Right lobe of liver (tissue), 6 donors: ENCODE measurements at regions not wholly inside any gene's neighbourhood (a gene's known extent, or its start where the extent isn't known, plus 50 kb on each side); places are given as distances from the start of the nearest gene placed in this dataset.

Source experiments
- ATAC-seq, 4 donors: fragments of 200-7000 bp; cut with Tn5 transposase; one replicate each; pipeline ENCODE4 v1.9.1; 2020; ENCODE audit warnings: mild to moderate bottlenecking in 4 of 4, moderate library complexity in 4 of 4
- DNase-seq, 3 donors: peaks; one replicate each; pipeline ENCODE4 v3.0.0-alpha.2; 2020
- H3K27ac ChIP-seq, 3 donors: fragments of 200-600 bp; one replicate each; pipeline ENCODE4 v1.8.0; 2022
- H3K27me3 ChIP-seq, 2 donors: fragments of 200-600 bp; one replicate each; pipeline ENCODE4 v1.8.0; 2022
- H3K36me3 ChIP-seq, 4 donors: fragments of 200-600 bp; sonication (generic) in 1 of 4; one replicate each; pipeline versions ENCODE4 v1.5.1 to v1.8.0; 2017 to 2022; ENCODE audit warnings: control low read depth in 1 of 4
- H3K4me1 ChIP-seq, 4 donors: fragments of 200-600 bp; sonication (generic) in 1 of 4; one replicate each; pipeline versions ENCODE4 v1.5.1 to v1.8.0; 2017 to 2022; ENCODE audit warnings: control low read depth in 1 of 4
- H3K4me3 ChIP-seq, 3 donors: fragments of 200-600 bp; one replicate each; pipeline ENCODE4 v1.8.0; 2022
- H3K9me3 ChIP-seq, 4 donors: fragments of 200-600 bp; sonication (generic) in 1 of 4; one replicate each; pipeline versions ENCODE4 v1.5.1 to v1.8.0; 2017 to 2022; ENCODE audit warnings: control low read depth in 1 of 4
- POLR2A ChIP-seq: fragments of 450-650 bp; IDR thresholded peaks from one replicate; pipeline ENCODE4 v1.6.1; 2017; ENCODE audit warnings: antibody characterized with exemption, mild to moderate bottlenecking
- WGBS: methylation state at CpG from one replicate; pipeline ENCODE4 v1.1.6; 2018; ENCODE audit warnings: low coverage, low lambda C conversion rate; ENCODE audit not compliant: insufficient coverage; ENCODE audit errors: missing lambda C conversion rate; 5-methylcytosine and 5-hydroxymethylcytosine counted together
- intact Hi-C, 2 donors: fragments of 100-400 bp; cut with DNase I; formaldehyde crosslinking; loops; one replicate each; pipeline versions ENCODE4 v1.11.2 to v1.14.1; 2022
- TF ChIP-seq, protein P1 (sequence below), 4 donors: fragments of 200-600 bp in 3 of 4; fragments of 450-650 bp in 1 of 4; IDR thresholded peaks; one replicate each; pipeline versions ENCODE4 v1.5.1 to v1.8.0; 2016 to 2022; ENCODE audit warnings: antibody characterized with exemption in 4 of 4, mild to moderate bottlenecking in 2 of 4
- donor health status: DM: no; HTN: yes; CAD: no.
- donor health status: DM: no; HTN: no; CAD: no.
- donor health status: DM: no; HTN: no; CAD: no.
- donor health status: DM: no; HTN: yes; CAD: no.
- donor health status: DM: no; HTN: yes; CAD: no.

DNA sequence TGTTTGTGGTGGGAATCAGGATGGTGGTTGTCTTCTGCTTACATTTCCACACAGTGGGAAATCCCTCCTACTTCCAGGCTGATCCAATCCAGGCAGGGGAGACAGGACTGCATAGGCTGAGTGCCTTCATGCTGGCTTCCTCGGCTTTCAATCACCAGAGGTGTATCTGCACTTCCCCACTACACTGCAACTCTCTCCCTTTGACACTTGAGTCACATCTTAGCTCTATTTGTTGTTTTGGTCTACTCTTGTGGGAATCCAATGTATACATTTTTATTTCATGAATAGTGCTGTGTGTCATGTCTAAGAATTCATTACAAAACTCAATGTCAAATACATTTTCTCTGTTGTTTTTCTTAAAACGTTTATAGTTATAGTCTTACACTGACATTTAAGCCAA is 735.6 kb downstream of the XPNPEP1 start:
- intact Hi-C loops = no loop called here
- DNase-seq = no peak
- no peak overlapping the region for H3K27ac ChIP-seq
- no peak for TF ChIP-seq POLR2A
- TF ChIP-seq, protein P1, sequence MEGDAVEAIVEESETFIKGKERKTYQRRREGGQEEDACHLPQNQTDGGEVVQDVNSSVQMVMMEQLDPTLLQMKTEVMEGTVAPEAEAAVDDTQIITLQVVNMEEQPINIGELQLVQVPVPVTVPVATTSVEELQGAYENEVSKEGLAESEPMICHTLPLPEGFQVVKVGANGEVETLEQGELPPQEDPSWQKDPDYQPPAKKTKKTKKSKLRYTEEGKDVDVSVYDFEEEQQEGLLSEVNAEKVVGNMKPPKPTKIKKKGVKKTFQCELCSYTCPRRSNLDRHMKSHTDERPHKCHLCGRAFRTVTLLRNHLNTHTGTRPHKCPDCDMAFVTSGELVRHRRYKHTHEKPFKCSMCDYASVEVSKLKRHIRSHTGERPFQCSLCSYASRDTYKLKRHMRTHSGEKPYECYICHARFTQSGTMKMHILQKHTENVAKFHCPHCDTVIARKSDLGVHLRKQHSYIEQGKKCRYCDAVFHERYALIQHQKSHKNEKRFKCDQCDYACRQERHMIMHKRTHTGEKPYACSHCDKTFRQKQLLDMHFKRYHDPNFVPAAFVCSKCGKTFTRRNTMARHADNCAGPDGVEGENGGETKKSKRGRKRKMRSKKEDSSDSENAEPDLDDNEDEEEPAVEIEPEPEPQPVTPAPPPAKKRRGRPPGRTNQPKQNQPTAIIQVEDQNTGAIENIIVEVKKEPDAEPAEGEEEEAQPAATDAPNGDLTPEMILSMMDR (IDR thresholded peaks at IDR 0.05) = no peak
- H3K27me3 ChIP-seq = no peaks in the 10 kb centered on the region
- peaks cover 0 to 8% (median 0%) of the 10 kb centered on the region in 4 donors for H3K9me3 ChIP-seq
- no peak for ATAC-seq
- no peak overlapping the region for H3K4me3 ChIP-seq
- WGBS = 5% methylated on average over 2 of the region's 2 CpGs
- H3K36me3 ChIP-seq = no peaks in the 10 kb centered on the region
- H3K4me1 ChIP-seq = no peaks in the 10 kb centered on the region

DNA sequence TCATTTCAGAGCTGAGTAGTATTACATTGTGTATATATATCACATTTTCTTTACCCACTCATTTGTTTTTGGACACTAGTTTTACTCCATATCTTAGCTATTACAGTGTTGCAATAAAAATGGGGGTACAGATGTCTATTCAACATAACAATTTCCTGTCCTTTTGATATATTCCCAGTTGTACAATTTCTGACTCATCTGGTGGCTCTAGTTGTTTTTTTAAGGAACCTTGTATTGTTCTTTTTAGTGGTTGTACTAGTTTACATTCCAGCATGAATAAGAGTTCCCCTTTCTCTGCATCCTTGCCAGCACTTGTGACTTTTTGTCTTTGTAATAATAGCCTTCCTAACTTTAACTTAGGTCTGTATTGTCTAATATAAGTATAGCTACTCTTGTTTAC is 739.9 kb downstream of the XPNPEP1 start:
- DNase-seq = no peak
- Histone ChIP-seq H3K27me3 (no peaks in the 10 kb centered on the region), H3K4me1 (no peaks in the 10 kb centered on the region), H3K36me3 (no peaks in the 10 kb centered on the region), H3K4me3 (no peak overlapping the region), H3K9me3 (peaks cover 0 to 2% (median 0%) of the 10 kb centered on the region in 4 donors), H3K27ac (no peak overlapping the region)
- TF ChIP-seq, protein P1 (IDR thresholded peaks at IDR 0.05) = no peak
- no peak for TF ChIP-seq POLR2A
- ATAC-seq = no peak
- intact Hi-C loops = no loop called here

DNA sequence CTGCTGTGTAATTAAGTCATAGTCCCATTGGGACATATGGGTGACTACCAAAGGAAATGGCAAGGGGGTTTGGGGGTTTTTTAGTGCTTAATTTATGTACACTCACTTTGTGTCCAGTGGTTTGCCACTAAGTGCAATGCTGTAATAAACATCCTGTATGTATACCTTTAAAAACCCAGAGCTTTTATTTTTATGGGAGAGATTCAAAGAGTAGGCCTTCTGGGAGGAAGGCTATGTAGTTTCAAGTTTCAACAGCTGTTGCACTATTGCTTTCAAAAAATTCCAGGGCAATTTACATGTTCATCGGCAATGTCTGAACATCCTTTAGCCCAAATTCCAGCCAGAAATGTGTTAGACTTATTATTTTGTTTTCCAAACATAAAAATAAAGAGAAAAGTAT is 744.7 kb downstream of the XPNPEP1 start:
- TF ChIP-seq POLR2A = no peak
- TF ChIP-seq, protein P1 (IDR thresholded peaks at IDR 0.05) = no peak
- DNase-seq (no peak), ATAC-seq (no peak)
- no peaks in the 10 kb centered on the region for H3K9me3 ChIP-seq
- no peak overlapping the region for H3K4me3 ChIP-seq
- H3K36me3 ChIP-seq = no peaks in the 10 kb centered on the region
- no peaks in the 10 kb centered on the region for H3K27me3 ChIP-seq
- intact Hi-C loops = no loop called here
- H3K27ac ChIP-seq = no peak overlapping the region
- 83% methylated on average over 1 of the region's 1 CpG for WGBS
- no peaks in the 10 kb centered on the region for H3K4me1 ChIP-seq

DNA sequence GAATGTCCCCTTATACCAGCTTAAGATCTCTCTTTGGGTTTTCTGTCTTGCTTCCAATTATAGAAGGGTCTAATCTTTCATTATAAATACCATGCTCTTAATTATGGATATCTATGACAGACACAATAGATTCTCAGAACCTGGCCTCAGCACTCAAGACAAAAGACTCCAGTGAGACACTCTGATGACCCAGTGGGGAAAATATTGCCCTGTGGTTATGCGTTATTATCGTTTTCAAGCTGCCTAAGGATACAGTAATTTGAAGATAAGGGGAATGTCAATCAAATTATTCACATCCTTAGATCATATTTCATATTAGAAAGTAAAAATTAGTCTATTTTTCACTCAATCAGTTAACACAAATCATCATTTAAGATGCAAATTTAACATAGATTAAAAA is 748.8 kb downstream of the XPNPEP1 start:
- Histone ChIP-seq H3K9me3 (no peaks in the 10 kb centered on the region), H3K4me3 (no peak overlapping the region), H3K4me1 (no peaks in the 10 kb centered on the region), H3K27me3 (no peaks in the 10 kb centered on the region), H3K36me3 (no peaks in the 10 kb centered on the region), H3K27ac (no peak overlapping the region)
- TF ChIP-seq POLR2A = no peak
- TF ChIP-seq, protein P1 (IDR thresholded peaks at IDR 0.05) = no peak
- 64% methylated on average over 2 of the region's 2 CpGs for WGBS
- ATAC-seq (no peak), DNase-seq (no peak)
- intact Hi-C loops = no loop called here

DNA sequence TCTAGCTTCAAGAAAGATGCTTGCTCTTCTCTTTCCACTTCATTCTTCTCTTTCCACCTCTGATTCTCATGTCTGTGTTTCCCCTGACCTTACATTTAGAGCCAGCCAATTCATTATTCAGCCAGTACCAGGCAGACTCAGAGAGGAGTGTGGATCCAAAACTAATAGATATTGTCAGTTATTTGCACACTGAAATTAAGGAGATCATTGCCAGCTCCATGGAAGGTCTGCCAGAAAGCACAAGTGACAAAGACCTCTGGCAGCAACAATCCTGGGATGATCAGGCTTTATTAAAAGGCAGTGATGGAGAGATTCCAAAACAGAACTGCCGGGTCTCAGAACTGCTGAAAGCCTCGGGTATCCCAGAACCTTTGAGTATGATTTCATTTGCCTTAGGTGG is 749.4 kb downstream of the XPNPEP1 start:
- Histone ChIP-seq H3K36me3 (no peaks in the 10 kb centered on the region), H3K4me3 (no peak overlapping the region), H3K9me3 (no peaks in the 10 kb centered on the region), H3K27me3 (no peaks in the 10 kb centered on the region), H3K4me1 (no peaks in the 10 kb centered on the region), H3K27ac (no peak overlapping the region)
- WGBS = 0% methylated on average over 1 of the region's 2 CpGs
- DNase-seq = no peak
- TF ChIP-seq, protein P1 (IDR thresholded peaks at IDR 0.05) = no peak
- no peak for TF ChIP-seq POLR2A
- intact Hi-C loops = no loop called here
- ATAC-seq = peak in 2 of 4 donors; percentile 73 to 78
